GM19372 (cell line): ENCODE measurements at regions not wholly inside any gene's neighbourhood (a gene's known extent, or its start where the extent isn't known, plus 50 kb on each side); places are given as distances from the start of the nearest gene placed in this dataset.

ENCODE experiments used
- ATAC-seq: cut with Tn5 transposase; IDR thresholded peaks from one replicate; pipeline ENCODE4 v1.9.1; 2021; ENCODE audit warnings: mild to moderate bottlenecking, low read depth, moderate library complexity; ENCODE audit not compliant: unreplicated experiment

DNA sequence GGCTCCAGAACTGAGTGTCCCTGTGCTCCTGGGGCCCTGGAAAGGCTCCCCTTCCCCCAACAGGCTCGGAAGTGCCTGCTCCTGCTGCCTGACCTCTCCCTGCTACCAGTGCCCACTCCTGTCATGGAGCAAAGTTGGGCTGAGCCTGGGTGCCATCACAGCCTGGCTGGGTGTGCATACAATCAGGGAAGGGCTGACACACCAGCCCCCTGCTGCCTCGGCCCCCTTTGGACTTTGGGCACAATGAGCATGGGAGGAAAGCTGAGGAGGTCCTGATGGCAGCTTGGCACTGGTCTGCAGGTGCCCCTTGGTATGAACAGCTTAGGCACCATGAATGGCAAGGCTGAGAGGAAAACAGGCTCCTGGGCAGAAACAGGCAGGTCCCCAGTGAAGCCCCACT lies 405.0 kb downstream of the PID1 start:
- no peak for ATAC-seq

GRCh38 chr2:228864131-228864530 lies 407.0 kb downstream of the PID1 start:
- ATAC-seq: no peak

DNA sequence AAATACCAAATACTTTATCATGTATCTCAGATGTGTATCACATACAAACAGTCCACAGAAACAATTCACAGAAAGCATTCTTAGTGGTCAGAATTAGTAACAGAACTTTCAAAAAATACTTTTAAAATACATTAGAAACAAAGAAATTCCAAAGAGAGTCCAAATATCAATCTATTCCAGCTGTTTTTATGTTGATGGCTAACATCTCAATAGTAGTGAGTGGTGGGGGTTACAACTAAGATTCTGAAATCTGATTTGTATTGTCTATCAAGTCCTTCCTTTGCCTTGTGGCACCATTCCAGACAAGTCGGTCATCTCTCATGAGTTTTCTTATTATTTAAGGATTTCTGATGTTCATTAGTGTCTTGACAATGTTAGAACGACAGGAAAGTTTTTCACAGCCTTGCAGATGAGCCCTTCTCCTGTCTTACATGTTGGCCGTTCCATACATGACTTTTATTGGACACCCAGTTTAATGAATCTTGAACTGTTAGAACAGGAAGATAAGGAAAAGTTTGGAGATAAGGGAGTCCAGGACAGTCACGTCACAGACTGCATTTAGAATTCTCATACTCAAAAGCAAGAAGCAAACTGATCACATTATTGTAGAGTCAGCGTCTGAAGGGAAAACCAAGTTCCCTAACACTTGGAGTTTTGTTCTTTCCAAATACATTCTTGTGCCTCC lies 410.3 kb downstream of the PID1 start:
- no peak for ATAC-seq

- no peak for ATAC-seq
These were observed 417.9 kb downstream of the PID1 start for GRCh38 chr2:228853151-228853550.

- no peak for ATAC-seq
These were observed 422.4 kb downstream of the PID1 start for GRCh38 chr2:228848638-228849037.

GRCh38 chr2:228847684-228848083 lies 423.4 kb downstream of the PID1 start:
- ATAC-seq: no peak

DNA sequence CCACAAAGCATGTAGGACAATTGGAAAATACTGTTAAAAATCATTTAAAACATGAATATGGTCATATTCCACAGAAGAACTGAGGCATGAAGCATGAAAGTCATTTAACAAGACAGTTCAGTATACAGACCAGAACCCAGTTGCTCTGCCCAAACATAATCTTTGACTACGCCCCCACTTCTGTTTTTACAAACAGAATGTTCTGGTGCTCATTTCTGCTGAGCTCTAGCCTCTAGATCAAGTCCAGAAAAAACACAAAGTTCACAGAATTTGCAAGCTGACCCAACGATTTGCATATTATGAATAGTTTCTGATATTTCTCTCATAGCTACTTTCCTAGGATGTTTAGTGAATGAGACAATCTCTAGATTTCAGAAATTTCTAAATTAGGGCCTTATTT lies 424.9 kb downstream of the PID1 start:
- ATAC-seq: no peak

GRCh38 chr2:228845162-228845925 lies 425.7 kb downstream of the PID1 start:
- ATAC-seq: no peak

DNA sequence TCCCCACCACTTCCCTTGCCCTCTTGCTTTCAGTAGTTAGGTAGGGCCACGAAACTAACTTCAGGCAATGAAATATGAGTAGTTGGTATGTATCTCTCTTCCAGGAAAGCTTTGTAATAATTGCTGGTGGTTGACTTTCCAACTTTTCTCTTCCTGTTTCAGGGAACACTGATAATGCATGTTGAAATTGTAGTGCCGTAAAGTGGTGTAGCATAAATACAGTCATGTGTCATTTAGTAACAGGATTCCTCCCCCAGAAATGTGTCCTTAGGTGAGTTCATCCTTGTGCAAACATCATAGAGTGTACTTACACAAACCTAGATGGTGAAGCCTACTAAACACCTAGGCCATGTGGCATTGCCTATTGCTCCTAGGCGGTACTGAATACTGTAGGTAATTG lies 429.2 kb downstream of the PID1 start:
- no peak for ATAC-seq

DNA sequence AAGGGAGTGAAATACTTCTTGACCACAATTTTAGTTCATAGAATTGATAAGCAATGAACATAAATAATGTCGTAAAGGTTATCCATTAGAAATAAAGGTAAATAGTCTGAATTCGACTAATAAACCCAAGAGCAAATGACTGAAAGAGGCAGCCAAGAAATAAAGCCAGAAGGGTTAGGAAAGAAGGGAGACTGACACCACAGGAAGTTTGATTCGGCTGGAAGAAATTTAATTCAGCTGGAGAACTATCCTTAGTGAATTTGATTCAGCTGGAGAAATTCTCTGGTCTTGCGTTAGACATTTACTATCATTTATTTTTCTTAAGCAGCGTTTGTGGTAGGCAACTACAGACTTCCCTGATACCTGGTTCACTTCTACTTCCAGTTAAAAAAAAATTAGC lies 429.6 kb downstream of the PID1 start:
- no peak for ATAC-seq

DNA sequence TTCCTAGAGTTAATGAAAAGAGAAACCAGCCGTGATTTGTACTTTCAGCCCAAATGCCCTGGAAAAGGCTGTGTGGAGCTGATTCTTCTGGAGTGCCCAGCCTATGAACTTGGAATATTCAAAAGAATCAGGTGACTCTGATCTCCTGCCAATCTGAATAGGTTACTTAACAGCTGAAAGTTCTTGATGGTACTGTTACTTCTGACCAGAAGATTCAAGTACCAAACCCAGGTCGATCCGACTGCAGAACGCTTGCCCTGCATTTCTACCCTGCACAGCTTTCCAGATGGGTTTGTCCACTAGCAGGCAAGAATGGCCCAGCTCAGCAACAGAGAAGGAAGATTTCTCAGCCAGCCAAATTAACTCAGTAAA lies 430.4 kb downstream of the PID1 start:
- ATAC-seq: no peak

DNA sequence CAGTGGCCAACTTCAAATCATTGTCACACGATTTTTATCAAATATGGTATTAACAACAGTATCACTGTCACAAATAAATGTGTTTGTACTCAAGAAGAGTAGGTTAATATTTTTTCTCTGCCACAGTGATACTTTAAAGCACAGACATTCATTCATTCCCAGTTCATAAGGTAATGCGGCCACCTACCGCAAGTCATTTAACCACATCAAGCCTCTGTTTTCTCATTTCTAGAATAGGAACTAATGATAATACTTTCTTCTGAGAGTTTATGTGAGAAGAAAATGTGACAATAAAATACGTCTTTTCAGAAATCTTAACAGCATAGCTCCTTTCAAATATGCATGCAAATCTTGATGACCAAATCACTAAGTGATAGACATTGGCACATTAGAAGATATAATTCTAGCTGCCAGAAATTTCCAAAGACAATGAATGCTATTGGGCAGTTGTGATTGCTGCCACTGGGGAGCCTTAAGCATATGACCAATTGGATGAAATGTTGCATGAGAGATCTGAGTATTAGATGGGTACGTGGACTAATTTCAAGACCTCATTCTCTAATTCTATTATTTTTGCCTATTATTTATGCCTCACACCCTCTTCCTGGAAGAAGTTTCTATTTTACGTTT lies 430.9 kb downstream of the PID1 start:
- no peak for ATAC-seq

DNA sequence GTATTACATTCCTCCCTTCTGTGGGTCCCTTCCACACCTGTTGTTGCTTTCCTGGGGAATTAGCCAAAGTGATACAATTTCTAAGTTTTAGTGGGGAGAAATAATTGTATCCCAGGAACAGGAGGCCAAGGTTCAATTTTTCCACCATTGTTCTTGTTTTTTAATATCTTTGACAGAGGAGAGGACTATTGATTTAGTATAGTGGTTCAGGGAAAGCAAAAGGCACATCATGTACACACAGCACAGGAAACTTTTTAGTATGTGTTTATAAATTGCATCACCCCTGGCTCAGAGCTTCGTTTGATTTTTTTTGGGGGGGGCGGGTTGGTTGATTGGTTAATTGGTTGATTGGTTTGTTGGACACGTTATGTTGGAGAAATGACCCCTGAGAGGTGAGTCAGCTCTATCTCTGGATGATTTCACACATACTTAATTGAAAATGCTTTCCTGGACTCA lies 431.6 kb downstream of the PID1 start:
- no peak for ATAC-seq

DNA sequence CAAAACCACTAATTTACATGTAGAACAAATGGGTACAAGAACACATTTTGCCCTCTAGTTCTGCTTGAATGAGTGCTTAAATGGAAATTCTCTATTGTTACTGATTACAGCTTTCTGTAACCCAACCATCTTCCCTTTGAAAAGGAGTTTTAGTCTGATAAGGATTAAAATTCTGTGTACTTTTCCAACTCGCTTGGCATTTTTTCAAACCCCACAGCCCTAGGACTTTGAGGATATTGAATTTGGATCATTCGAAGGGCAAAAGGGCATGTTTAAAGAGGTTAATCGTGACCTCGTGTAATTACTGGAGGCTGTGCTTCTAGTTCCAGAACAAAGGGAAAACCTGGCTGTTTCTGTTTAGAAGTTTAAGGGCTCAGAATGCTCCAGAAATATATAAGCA lies 432.3 kb downstream of the PID1 start:
- ATAC-seq: no peak

GRCh38 chr2:228828397-228828796 lies 442.7 kb downstream of the PID1 start:
- ATAC-seq: no peak

DNA sequence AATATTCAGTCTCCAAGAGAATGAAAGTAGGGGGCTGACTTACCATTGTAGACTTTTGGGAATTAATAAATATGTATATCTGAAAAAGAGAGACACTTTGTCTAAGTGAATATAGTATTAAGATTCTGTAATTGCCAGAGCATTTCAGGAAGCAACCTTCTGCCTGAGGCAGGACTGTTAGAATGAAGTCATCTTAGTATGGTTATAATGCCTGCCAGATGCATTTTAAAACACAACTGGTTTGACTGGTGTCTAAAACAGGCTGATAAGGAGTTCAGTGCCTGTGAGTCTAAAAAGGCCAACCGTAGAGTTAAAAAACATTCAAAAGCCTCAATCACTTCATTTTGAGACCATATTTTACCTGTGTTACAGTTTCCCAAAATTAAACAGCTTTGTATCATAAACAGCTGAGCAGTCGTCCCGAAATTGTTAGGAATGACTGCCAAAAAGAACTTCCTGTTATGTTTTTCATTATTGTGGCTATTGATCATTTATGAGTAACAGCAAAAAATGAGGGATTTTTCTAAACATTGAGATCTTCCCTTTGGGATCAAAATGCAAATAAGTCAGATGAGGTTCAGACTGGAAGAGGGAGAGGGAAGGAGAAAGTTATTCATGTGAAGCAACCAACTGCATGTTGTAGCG lies 443.9 kb downstream of the PID1 start:
- no peak for ATAC-seq

- ATAC-seq: no peak
These were observed 451.4 kb downstream of the PID1 start for GRCh38 chr2:228819701-228820100.

GRCh38 chr2:228802181-228803071 lies 468.7 kb downstream of the PID1 start:
- no peak for ATAC-seq

- ATAC-seq: no peak
These were observed 469.6 kb downstream of the PID1 start for GRCh38 chr2:228801451-228801850.

- no peak for ATAC-seq
These were observed 471.9 kb downstream of the PID1 start for GRCh38 chr2:228799208-228799588.
